ENCODE measurements at regions not wholly inside any gene's neighbourhood (a gene's known extent, or its start where the extent isn't known, plus 50 kb on each side); places are given as distances from the start of the nearest gene placed in this dataset.

GRCh38 chr4:149029056-149029651 is 586.9 kb upstream of the NR3C2 start:
- POLR2A ChIA-PET: no interaction called here
- Mint-ChIP-seq H3K4me3 (no peak overlapping the region), H3K27ac (no peak overlapping the region), H3K27me3 (no peaks in the 10 kb centered on the region), H3K4me1 (no peaks in the 10 kb centered on the region), H3K9me3 (no peaks in the 10 kb centered on the region), H3K36me3 (ENCODE audit: low read depth) (no peaks in the 10 kb centered on the region)
- CTCF ChIA-PET: no interaction called here
- no peak for DNase-seq

GRCh38 chr4:149026696-149027095 is 584.5 kb upstream of the NR3C2 start:
- POLR2A ChIA-PET: no interaction called here

GRCh38 chr4:149017002-149017734 is 575.0 kb upstream of the NR3C2 start:
- Mint-ChIP-seq H3K27me3 (no peaks in the 10 kb centered on the region), H3K4me1 (no peaks in the 10 kb centered on the region), H3K9me3 (no peaks in the 10 kb centered on the region), H3K36me3 (ENCODE audit: low read depth) (no peaks in the 10 kb centered on the region), H3K4me3 (no peak overlapping the region), H3K27ac (no peak overlapping the region)
- no peak for DNase-seq
- ChIA-PET CTCF (no interaction called here), POLR2A (no interaction called here)

More at GRCh38 chr4:149026696-149027095, 584.5 kb upstream of the NR3C2 start:
- Mint-ChIP-seq H3K4me1 (no peaks in the 10 kb centered on the region), H3K4me3 (no peak overlapping the region), H3K36me3 (ENCODE audit: low read depth) (no peaks in the 10 kb centered on the region), H3K27me3 (no peaks in the 10 kb centered on the region), H3K27ac (no peak overlapping the region), H3K9me3 (no peaks in the 10 kb centered on the region)
- no peak for DNase-seq
- CTCF ChIA-PET: no interaction called here

GRCh38 chr4:149009223-149009622 is 567.0 kb upstream of the NR3C2 start:
- H3K36me3 Mint-ChIP-seq (ENCODE audit: low read depth): no peaks in the 10 kb centered on the region
- no peaks in the 10 kb centered on the region for H3K4me1 Mint-ChIP-seq
- CTCF ChIA-PET: no interaction called here
- H3K9me3 Mint-ChIP-seq: no peaks in the 10 kb centered on the region
- no peak overlapping the region for H3K4me3 Mint-ChIP-seq
- H3K27me3 Mint-ChIP-seq: no peaks in the 10 kb centered on the region
- POLR2A ChIA-PET: no interaction called here
- DNase-seq: no peak
- H3K27ac Mint-ChIP-seq: no peak overlapping the region

DNA sequence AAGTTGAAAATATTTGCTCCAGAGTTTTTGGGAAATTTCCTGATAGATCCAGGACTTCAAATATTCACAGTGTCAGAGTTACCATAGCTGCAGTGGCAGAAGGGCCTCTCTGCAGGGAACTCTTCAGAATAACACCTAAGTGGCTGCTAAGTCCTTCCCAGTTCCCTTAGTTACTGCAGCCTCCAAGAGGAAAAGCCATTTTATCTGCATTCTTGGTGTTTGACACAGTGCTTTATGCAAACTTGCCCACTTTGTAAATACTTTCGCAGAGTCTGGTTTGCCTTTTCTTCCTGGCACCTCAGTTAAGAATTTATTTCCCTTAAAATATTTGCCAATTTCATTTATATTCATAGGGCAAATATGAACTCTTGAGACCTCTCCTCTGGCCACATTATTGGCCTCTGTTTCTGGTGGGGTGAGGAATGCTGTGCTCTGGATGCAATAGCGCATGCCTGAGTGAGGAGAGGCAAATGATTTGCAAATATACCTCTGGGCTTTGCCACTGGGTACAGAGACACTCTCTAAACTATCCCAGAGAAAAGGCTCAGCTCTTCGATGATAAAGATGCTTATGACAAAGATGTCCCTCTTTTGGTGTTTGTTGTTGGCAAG is 566.3 kb upstream of the NR3C2 start:
- CTCF ChIA-PET: no interaction called here
- no peaks in the 10 kb centered on the region for H3K9me3 Mint-ChIP-seq
- no peak for DNase-seq
- H3K4me3 Mint-ChIP-seq: no peak overlapping the region
- no peaks in the 10 kb centered on the region for H3K27me3 Mint-ChIP-seq
- H3K36me3 Mint-ChIP-seq (ENCODE audit: low read depth): no peaks in the 10 kb centered on the region
- no peak overlapping the region for H3K27ac Mint-ChIP-seq
- no peaks in the 10 kb centered on the region for H3K4me1 Mint-ChIP-seq
- POLR2A ChIA-PET: no interaction called here

DNA sequence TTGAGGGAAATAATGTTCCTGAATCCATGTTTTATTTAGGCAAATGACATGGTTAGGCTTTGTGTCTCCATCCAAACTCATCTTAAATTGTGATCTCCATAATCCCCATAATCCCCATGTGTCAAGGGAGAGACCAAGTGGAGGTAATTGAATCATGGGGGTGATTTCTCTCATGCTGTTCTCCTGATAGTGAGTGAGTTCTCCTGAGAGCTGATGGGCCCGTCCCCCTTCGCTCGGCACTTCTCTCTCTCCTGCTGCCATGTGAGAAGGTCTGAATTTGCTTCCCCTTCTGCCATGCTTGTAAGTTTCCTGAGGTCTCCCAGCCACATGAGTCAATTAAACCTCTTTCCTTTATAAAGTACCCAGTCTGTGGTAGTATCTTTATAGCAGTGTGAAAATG is 563.0 kb upstream of the NR3C2 start:
- Mint-ChIP-seq H3K27me3 (no peaks in the 10 kb centered on the region), H3K4me1 (no peaks in the 10 kb centered on the region), H3K36me3 (ENCODE audit: low read depth) (no peaks in the 10 kb centered on the region), H3K27ac (no peak overlapping the region), H3K9me3 (no peaks in the 10 kb centered on the region), H3K4me3 (no peak overlapping the region)
- DNase-seq: no peak
- POLR2A ChIA-PET: no interaction called here
- CTCF ChIA-PET: no interaction called here

DNA sequence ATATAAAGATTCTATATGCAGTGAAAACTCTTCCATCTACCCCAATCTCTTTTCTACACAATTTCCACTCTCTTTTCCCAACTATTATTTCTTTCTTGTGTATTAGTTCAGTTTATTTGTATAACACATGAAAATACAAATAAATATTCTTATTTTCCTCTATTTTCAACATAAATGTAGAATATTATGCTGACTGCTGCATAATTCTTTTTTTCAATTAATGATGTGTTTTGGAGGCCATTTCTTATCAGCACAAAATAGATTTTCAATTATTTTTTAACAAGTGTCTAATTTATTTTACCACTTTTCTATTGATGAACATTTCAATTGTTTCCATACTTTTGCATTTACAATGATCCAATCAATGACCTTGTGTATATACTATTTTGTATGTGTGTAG is 557.7 kb upstream of the NR3C2 start:
- ChIA-PET CTCF (no interaction called here), POLR2A (no interaction called here)
- H3K36me3 Mint-ChIP-seq (ENCODE audit: low read depth): no peaks in the 10 kb centered on the region
- H3K9me3 Mint-ChIP-seq: no peaks in the 10 kb centered on the region
- H3K4me3 Mint-ChIP-seq: no peak overlapping the region
- no peak overlapping the region for H3K27ac Mint-ChIP-seq
- no peaks in the 10 kb centered on the region for H3K27me3 Mint-ChIP-seq
- no peaks in the 10 kb centered on the region for H3K4me1 Mint-ChIP-seq
- no peak for DNase-seq

- ChIA-PET POLR2A (no interaction called here), CTCF (no interaction called here)
- no peaks in the 10 kb centered on the region for H3K36me3 Mint-ChIP-seq (ENCODE audit: low read depth)
- H3K27ac Mint-ChIP-seq: no peak overlapping the region
- no peaks in the 10 kb centered on the region for H3K9me3 Mint-ChIP-seq
- H3K4me1 Mint-ChIP-seq: no peaks in the 10 kb centered on the region
- no peak overlapping the region for H3K4me3 Mint-ChIP-seq
- DNase-seq: no peak
- no peaks in the 10 kb centered on the region for H3K27me3 Mint-ChIP-seq
Measured at GRCh38 chr4:148998719-148999118, 556.5 kb upstream of the NR3C2 start.

GRCh38 chr4:148986951-148987350 is 544.7 kb upstream of the NR3C2 start:
- no peak for DNase-seq
- H3K27ac Mint-ChIP-seq: no peak overlapping the region
- no peaks in the 10 kb centered on the region for H3K36me3 Mint-ChIP-seq (ENCODE audit: low read depth)
- ChIA-PET POLR2A (no interaction called here), CTCF (no interaction called here)
- H3K9me3 Mint-ChIP-seq: peaks cover 3% of the 10 kb centered on the region
- H3K4me1 Mint-ChIP-seq: no peaks in the 10 kb centered on the region
- no peak overlapping the region for H3K4me3 Mint-ChIP-seq
- no peaks in the 10 kb centered on the region for H3K27me3 Mint-ChIP-seq

- H3K4me1 Mint-ChIP-seq: no peaks in the 10 kb centered on the region
Measured at GRCh38 chr4:148984951-148985350, 542.7 kb upstream of the NR3C2 start.

GRCh38 chr4:148982200-148982599 is 540.0 kb upstream of the NR3C2 start:
- CTCF ChIA-PET: no interaction called here

More at GRCh38 chr4:148984951-148985350, 542.7 kb upstream of the NR3C2 start:
- no peaks in the 10 kb centered on the region for H3K27me3 Mint-ChIP-seq
- H3K9me3 Mint-ChIP-seq: peaks cover 3% of the 10 kb centered on the region
- ChIA-PET POLR2A (no interaction called here), CTCF (no interaction called here)
- no peak overlapping the region for H3K27ac Mint-ChIP-seq
- no peaks in the 10 kb centered on the region for H3K36me3 Mint-ChIP-seq (ENCODE audit: low read depth)
- no peak for DNase-seq
- no peak overlapping the region for H3K4me3 Mint-ChIP-seq

GRCh38 chr4:148980782-148981480 is 538.7 kb upstream of the NR3C2 start:
- no peaks in the 10 kb centered on the region for H3K36me3 Mint-ChIP-seq (ENCODE audit: low read depth)
- no peaks in the 10 kb centered on the region for H3K27me3 Mint-ChIP-seq
- no peak overlapping the region for H3K27ac Mint-ChIP-seq
- no peak for DNase-seq
- H3K9me3 Mint-ChIP-seq: no peaks in the 10 kb centered on the region
- ChIA-PET POLR2A (no interaction called here), CTCF (no interaction called here)
- H3K4me1 Mint-ChIP-seq: no peaks in the 10 kb centered on the region
- no peak overlapping the region for H3K4me3 Mint-ChIP-seq

More at GRCh38 chr4:148982200-148982599, 540.0 kb upstream of the NR3C2 start:
- H3K27ac Mint-ChIP-seq: no peak overlapping the region
- no peak for DNase-seq
- no peak overlapping the region for H3K4me3 Mint-ChIP-seq
- H3K27me3 Mint-ChIP-seq: no peaks in the 10 kb centered on the region
- peaks cover 3% of the 10 kb centered on the region for H3K9me3 Mint-ChIP-seq
- H3K4me1 Mint-ChIP-seq: no peaks in the 10 kb centered on the region
- no peaks in the 10 kb centered on the region for H3K36me3 Mint-ChIP-seq (ENCODE audit: low read depth)
- POLR2A ChIA-PET: no interaction called here

GRCh38 chr4:148978301-148978700 is 536.1 kb upstream of the NR3C2 start:
- no peak overlapping the region for H3K27ac Mint-ChIP-seq
- H3K4me3 Mint-ChIP-seq: no peak overlapping the region
- no peaks in the 10 kb centered on the region for H3K27me3 Mint-ChIP-seq
- no peaks in the 10 kb centered on the region for H3K9me3 Mint-ChIP-seq
- H3K4me1 Mint-ChIP-seq: no peaks in the 10 kb centered on the region
- ChIA-PET CTCF (no interaction called here), POLR2A (no interaction called here)
- H3K36me3 Mint-ChIP-seq (ENCODE audit: low read depth): no peaks in the 10 kb centered on the region
- DNase-seq: no peak

DNA sequence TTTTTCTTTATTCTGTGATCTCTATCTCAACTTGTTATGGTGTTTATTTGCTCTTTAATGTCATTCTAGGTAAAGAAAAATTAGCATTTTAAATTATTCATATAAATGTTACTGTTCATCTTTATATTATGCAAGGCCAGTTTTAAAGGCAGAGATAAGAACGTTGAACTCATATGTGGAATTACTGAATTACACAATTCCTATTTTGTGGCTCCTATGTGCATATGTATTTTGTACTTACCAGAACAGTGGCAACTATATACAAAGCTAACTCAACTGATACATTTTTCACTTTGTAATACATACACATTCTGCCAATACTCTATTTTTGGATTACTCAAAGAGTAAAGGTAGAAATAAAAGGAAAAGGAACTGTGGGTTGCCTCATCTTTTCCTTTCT is 533.2 kb upstream of the NR3C2 start:
- CTCF ChIA-PET: no interaction called here
- Mint-ChIP-seq H3K36me3 (ENCODE audit: low read depth) (no peaks in the 10 kb centered on the region), H3K4me1 (no peaks in the 10 kb centered on the region), H3K27me3 (no peaks in the 10 kb centered on the region), H3K9me3 (no peaks in the 10 kb centered on the region), H3K27ac (no peak overlapping the region), H3K4me3 (no peak overlapping the region)
- POLR2A ChIA-PET: no interaction called here
- no peak for DNase-seq
